ENCODE measurements at regions not wholly inside any gene's neighbourhood (a gene's known extent, or its start where the extent isn't known, plus 50 kb on each side); places are given as distances from the start of the nearest gene placed in this dataset.

- no peak overlapping the region for H3K4me3 ChIP-seq (replicated peaks in 1 of 2; ENCODE audit: low read depth in 2 of 2, low read length in 2 of 2)
- no peak for TF ChIP-seq CTCF (IDR thresholded peaks at IDR 0.05; ENCODE audit: low read depth, low read length)
- no peak for DNase-seq (ENCODE audit: low read depth in 2 of 2)
These were observed 251.8 kb upstream of the NDST4 start for GRCh38 chr4:115365185-115365584.

- no peak overlapping the region for H3K4me3 ChIP-seq (replicated peaks in 1 of 2; ENCODE audit: low read depth in 2 of 2, low read length in 2 of 2)
- no peak for TF ChIP-seq CTCF (IDR thresholded peaks at IDR 0.05; ENCODE audit: low read depth, low read length)
- no peak for DNase-seq (ENCODE audit: low read depth in 2 of 2)
These were observed 248.4 kb upstream of the NDST4 start for GRCh38 chr4:115361781-115362180.

GRCh38 chr4:115360431-115360830, 247.0 kb upstream of the NDST4 start:
- DNase-seq (ENCODE audit: low read depth in 2 of 2): no peak
- TF ChIP-seq CTCF (IDR thresholded peaks at IDR 0.05; ENCODE audit: low read depth, low read length): no peak
- H3K4me3 ChIP-seq (replicated peaks in 1 of 2; ENCODE audit: low read depth in 2 of 2, low read length in 2 of 2): no peak overlapping the region

GRCh38 chr4:115357776-115358175, 244.4 kb upstream of the NDST4 start:
- no peak for DNase-seq (ENCODE audit: low read depth in 2 of 2)
- no peak for TF ChIP-seq CTCF (IDR thresholded peaks at IDR 0.05; ENCODE audit: low read depth, low read length)
- no peak overlapping the region for H3K4me3 ChIP-seq (replicated peaks in 1 of 2; ENCODE audit: low read depth in 2 of 2, low read length in 2 of 2)

GRCh38 chr4:115356176-115356575, 242.8 kb upstream of the NDST4 start:
- no peak for DNase-seq (ENCODE audit: low read depth in 2 of 2)
- TF ChIP-seq CTCF (IDR thresholded peaks at IDR 0.05; ENCODE audit: low read depth, low read length): no peak
- no peak overlapping the region for H3K4me3 ChIP-seq (replicated peaks in 1 of 2; ENCODE audit: low read depth in 2 of 2, low read length in 2 of 2)

- H3K4me3 ChIP-seq (replicated peaks in 1 of 2; ENCODE audit: low read depth in 2 of 2, low read length in 2 of 2): no peak overlapping the region
- no peak for TF ChIP-seq CTCF (IDR thresholded peaks at IDR 0.05; ENCODE audit: low read depth, low read length)
- DNase-seq (ENCODE audit: low read depth in 2 of 2): no peak
These were observed 241.9 kb upstream of the NDST4 start for GRCh38 chr4:115355329-115355728.

- DNase-seq (ENCODE audit: low read depth in 2 of 2): no peak
- no peak overlapping the region for H3K4me3 ChIP-seq (replicated peaks in 1 of 2; ENCODE audit: low read depth in 2 of 2, low read length in 2 of 2)
- no peak for TF ChIP-seq CTCF (IDR thresholded peaks at IDR 0.05; ENCODE audit: low read depth, low read length)
These were observed 239.9 kb upstream of the NDST4 start for GRCh38 chr4:115353370-115353769.
